SK-N-MC (cell line): ENCODE measurements at regions not wholly inside any gene's neighbourhood (a gene's known extent, or its start where the extent isn't known, plus 50 kb on each side); places are given as distances from the start of the nearest gene placed in this dataset.
"Not testable (repeated sequence)": the region's sequence is repeated elsewhere in the genome, so short reads cannot be mapped to it uniquely, and the experiment has no call there.

ENCODE experiments used
- DNase-seq: peaks from one replicate; pipeline ENCODE4 v3.0.0-alpha.2; 2011; ENCODE audit warnings: low read depth, low spot score
- H3K27ac ChIP-seq: fragments of 200-600 bp; sonication (generic); 2 replicates; pipeline ENCODE4 v1.5.1; 2016; ENCODE audit warnings: mixed run types
- H3K36me3 ChIP-seq: fragments of 200-600 bp; sonication (generic); 2 replicates; pipeline ENCODE4 v1.6.1; 2017; ENCODE audit warnings: antibody characterized with exemption, low read length, mixed read lengths; ENCODE audit not compliant: insufficient read depth
- H3K4me3 ChIP-seq: fragments of 200-600 bp; sonication (generic); 2 replicates; pipeline ENCODE4 v1.5.1; 2016
- H3K9ac ChIP-seq: fragments of 200-600 bp; sonication (generic); 2 replicates; pipeline ENCODE4 v1.8.0; 2017; ENCODE audit warnings: mixed run types, mixed read lengths; ENCODE audit not compliant: insufficient read length
- H3K9me3 ChIP-seq: fragments of 200-600 bp; sonication (generic); 2 replicates; pipeline ENCODE4 v1.6.1; 2017; ENCODE audit warnings: low read depth, mild to moderate bottlenecking, antibody characterized with exemption, low read length, moderate library complexity, mixed read lengths
- EZH2 ChIP-seq: fragments of 200-600 bp; sonication (generic); IDR thresholded peaks from one replicate; pipeline ENCODE4 v1.6.1; 2017; ENCODE audit warnings: antibody characterized with exemption
- FOXP2 ChIP-seq: optimal IDR thresholded peaks from 2 replicates; pipeline ENCODE3; 2011; ENCODE audit warnings: mild to moderate bottlenecking, moderate library complexity; ENCODE audit not compliant: insufficient read depth; ENCODE audit errors: extremely low read length, control extremely low read depth
- POLR2AphosphoS5 ChIP-seq: IDR thresholded peaks from 2 replicates; pipeline ENCODE4 v1.6.1; 2012; ENCODE audit warnings: mild to moderate bottlenecking, low read depth, low read length, borderline replicate concordance

GRCh38 chrX:144730471-144730870 lies 516.8 kb upstream of the SPANXN1 start:
- no peak overlapping the region for H3K4me3 ChIP-seq

GRCh38 chrX:144732588-144732987 lies 514.7 kb upstream of the SPANXN1 start:
- H3K9ac ChIP-seq, result no peak overlapping the region
- DNase-seq, result no peak
- H3K9me3 ChIP-seq, result no peaks in the 10 kb centered on the region
- no peak overlapping the region for H3K27ac ChIP-seq
- TF ChIP-seq FOXP2 (no peak), POLR2AphosphoS5 (no peak), EZH2 (no peak)
- H3K36me3 ChIP-seq, result no peaks in the 10 kb centered on the region
- H3K4me3 ChIP-seq, result no peak overlapping the region

More at GRCh38 chrX:144730471-144730870, 516.8 kb upstream of the SPANXN1 start:
- DNase-seq, result no peak
- no peak for TF ChIP-seq POLR2AphosphoS5
- no peak for TF ChIP-seq FOXP2
- no peak for TF ChIP-seq EZH2
- Histone ChIP-seq H3K9me3 (no peaks in the 10 kb centered on the region), H3K27ac (peak overlapping the region; percentile 46; the same call in 1 of the 2 replicates), H3K9ac (no peak overlapping the region), H3K36me3 (no peaks in the 10 kb centered on the region)

- Histone ChIP-seq H3K9ac (no peak overlapping the region), H3K27ac (no peak overlapping the region), H3K36me3 (no peaks in the 10 kb centered on the region), H3K4me3 (no peak overlapping the region), H3K9me3 (no peaks in the 10 kb centered on the region)
- DNase-seq, result no peak
- TF ChIP-seq POLR2AphosphoS5 (no peak), FOXP2 (no peak), EZH2 (no peak)
Measured at GRCh38 chrX:144738246-144738645, 509.1 kb upstream of the SPANXN1 start.

GRCh38 chrX:144768540-144768939 lies 478.8 kb upstream of the SPANXN1 start:
- Histone ChIP-seq H3K27ac (no peak overlapping the region), H3K4me3 (no peak overlapping the region), H3K9me3 (no peaks in the 10 kb centered on the region), H3K9ac (no peak overlapping the region), H3K36me3 (no peaks in the 10 kb centered on the region)
- no peak for DNase-seq
- TF ChIP-seq POLR2AphosphoS5, result no peak
- TF ChIP-seq EZH2, result no peak
- TF ChIP-seq FOXP2, result no peak

GRCh38 chrX:144783528-144783927 lies 463.8 kb upstream of the SPANXN1 start:
- not testable (repeated sequence) for H3K4me3 ChIP-seq, H3K27ac ChIP-seq, H3K36me3 ChIP-seq, DNase-seq, H3K9ac ChIP-seq, H3K9me3 ChIP-seq

- TF ChIP-seq POLR2AphosphoS5, result no peak
- no peak overlapping the region for H3K27ac ChIP-seq
Measured at GRCh38 chrX:144790148-144790547, 457.2 kb upstream of the SPANXN1 start.

GRCh38 chrX:144791298-144791697 lies 456.0 kb upstream of the SPANXN1 start:
- TF ChIP-seq POLR2AphosphoS5 (no peak), EZH2 (no peak), FOXP2 (no peak)
- no peaks in the 10 kb centered on the region for H3K36me3 ChIP-seq
- H3K27ac ChIP-seq, result no peak overlapping the region
- no peak for DNase-seq
- H3K4me3 ChIP-seq, result no peak overlapping the region
- 0 out of 2 replicates have a peak, but pooled peaks cover 4% of the 10 kb centered on the region for H3K9me3 ChIP-seq
- H3K9ac ChIP-seq, result no peak overlapping the region

More at GRCh38 chrX:144790148-144790547, 457.2 kb upstream of the SPANXN1 start:
- Histone ChIP-seq H3K9me3 (0 out of 2 replicates have a peak, but pooled peaks cover 4% of the 10 kb centered on the region), H3K9ac (no peak overlapping the region), H3K36me3 (no peaks in the 10 kb centered on the region), H3K4me3 (no peak overlapping the region)
- DNase-seq, result no peak

- no peak overlapping the region for H3K9ac ChIP-seq
- TF ChIP-seq FOXP2 (no peak), POLR2AphosphoS5 (no peak), EZH2 (no peak)
- H3K27ac ChIP-seq, result no peak overlapping the region
- no peak overlapping the region for H3K4me3 ChIP-seq
- H3K9me3 ChIP-seq, result no peaks in the 10 kb centered on the region
- no peak for DNase-seq
- no peaks in the 10 kb centered on the region for H3K36me3 ChIP-seq
Measured at GRCh38 chrX:144798972-144799371, 448.3 kb upstream of the SPANXN1 start.

GRCh38 chrX:144801786-144802185 lies 445.5 kb upstream of the SPANXN1 start:
- Histone ChIP-seq H3K4me3 (no peak overlapping the region), H3K36me3 (no peaks in the 10 kb centered on the region), H3K9ac (no peak overlapping the region), H3K9me3 (no peaks in the 10 kb centered on the region; the same call in 1 of the 2 replicates), H3K27ac (no peak overlapping the region)
- TF ChIP-seq POLR2AphosphoS5 (no peak), FOXP2 (no peak)
- no peak for DNase-seq
